Peyer's patch (tissue), 4 donors: ENCODE measurements at regions not wholly inside any gene's neighbourhood (a gene's known extent, or its start where the extent isn't known, plus 50 kb on each side); places are given as distances from the start of the nearest gene placed in this dataset.

Experiments used
- DNase-seq, 3 donors: peaks; one replicate each; pipeline ENCODE4 v3.0.0-alpha.2; 2017 to 2019
- H3K27ac ChIP-seq, 4 donors: fragments of 200-600 bp; sonication (generic); one replicate each; pipeline ENCODE4 v1.5.1; 2016 to 2019
- H3K27me3 ChIP-seq, 2 donors: fragments of 200-600 bp; sonication (generic); one replicate each; pipeline ENCODE4 v1.5.1; 2019
- H3K36me3 ChIP-seq, 3 donors: fragments of 200-600 bp; sonication (generic); one replicate each; pipeline ENCODE4 v1.5.1; 2016 to 2019
- H3K4me1 ChIP-seq, 4 donors: fragments of 200-600 bp; sonication (generic); one replicate each; pipeline ENCODE4 v1.5.1; 2016 to 2019
- H3K4me3 ChIP-seq, 4 donors: fragments of 200-600 bp; sonication (generic); 1 replicate in 3 of 4; 2 replicates in 1 of 4; pipeline ENCODE4 v1.5.1; 2016 to 2019; ENCODE audit warnings: mild to moderate bottlenecking in 1 of 4
- H3K9me3 ChIP-seq, 4 donors: fragments of 200-600 bp; sonication (generic); one replicate each; pipeline ENCODE4 v1.5.1; 2016 to 2019; ENCODE audit warnings: mild to moderate bottlenecking in 1 of 4
- POLR2A ChIP-seq, 2 donors: fragments of 450-650 bp; IDR thresholded peaks; one replicate each; pipeline ENCODE4 v1.5.1; 2017; ENCODE audit warnings: antibody characterized with exemption in 2 of 2, mild to moderate bottlenecking in 2 of 2, moderate library complexity in 2 of 2
- TF ChIP-seq, protein P1 (sequence below), 6 experiments: fragments of 450-650 bp in 4 of 6; fragments of 200-600 bp in 2 of 6; sonication (generic) in 1 of 6; IDR thresholded peaks; one replicate each; pipeline ENCODE4 v1.5.1; 2017 to 2019; ENCODE audit warnings: antibody characterized with exemption in 6 of 6, mild to moderate bottlenecking in 3 of 6, moderate library complexity in 1 of 6

DNA sequence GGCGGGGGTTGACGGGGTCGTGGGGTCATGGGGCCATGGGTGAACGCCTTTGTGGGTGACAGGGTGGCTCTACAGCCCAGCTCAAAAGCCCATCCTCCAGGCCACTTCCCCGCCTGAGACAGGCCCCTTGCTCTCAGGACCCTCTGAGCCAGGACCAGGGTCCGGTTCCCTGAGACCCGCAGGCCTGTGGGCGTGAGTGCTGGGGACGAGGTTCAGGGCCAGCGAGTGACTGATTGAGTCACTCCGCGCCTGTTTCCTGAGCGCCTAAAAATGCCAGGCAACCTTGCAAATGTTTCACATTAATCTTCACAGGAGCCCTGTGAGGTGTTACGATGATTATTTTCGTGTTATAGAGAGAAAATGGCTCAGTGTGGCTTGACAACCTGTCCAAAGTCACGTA, 97.8 kb downstream of the ZNF674 start:
- no peaks in the 10 kb centered on the region for H3K9me3 ChIP-seq
- no peaks in the 10 kb centered on the region for H3K4me1 ChIP-seq
- H3K36me3 ChIP-seq: peaks cover 0 to 4% (median 0%) of the 10 kb centered on the region in 3 donors
- no peaks in the 10 kb centered on the region for H3K27me3 ChIP-seq
- H3K27ac ChIP-seq: peak overlapping the region; percentile 43 to 82 (median 78)
- peak overlapping the region; percentile 50 to 85 (median 64) for H3K4me3 ChIP-seq
- no peak for TF ChIP-seq POLR2A (IDR thresholded peaks at IDR 0.05)
- TF ChIP-seq, protein P1, sequence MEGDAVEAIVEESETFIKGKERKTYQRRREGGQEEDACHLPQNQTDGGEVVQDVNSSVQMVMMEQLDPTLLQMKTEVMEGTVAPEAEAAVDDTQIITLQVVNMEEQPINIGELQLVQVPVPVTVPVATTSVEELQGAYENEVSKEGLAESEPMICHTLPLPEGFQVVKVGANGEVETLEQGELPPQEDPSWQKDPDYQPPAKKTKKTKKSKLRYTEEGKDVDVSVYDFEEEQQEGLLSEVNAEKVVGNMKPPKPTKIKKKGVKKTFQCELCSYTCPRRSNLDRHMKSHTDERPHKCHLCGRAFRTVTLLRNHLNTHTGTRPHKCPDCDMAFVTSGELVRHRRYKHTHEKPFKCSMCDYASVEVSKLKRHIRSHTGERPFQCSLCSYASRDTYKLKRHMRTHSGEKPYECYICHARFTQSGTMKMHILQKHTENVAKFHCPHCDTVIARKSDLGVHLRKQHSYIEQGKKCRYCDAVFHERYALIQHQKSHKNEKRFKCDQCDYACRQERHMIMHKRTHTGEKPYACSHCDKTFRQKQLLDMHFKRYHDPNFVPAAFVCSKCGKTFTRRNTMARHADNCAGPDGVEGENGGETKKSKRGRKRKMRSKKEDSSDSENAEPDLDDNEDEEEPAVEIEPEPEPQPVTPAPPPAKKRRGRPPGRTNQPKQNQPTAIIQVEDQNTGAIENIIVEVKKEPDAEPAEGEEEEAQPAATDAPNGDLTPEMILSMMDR (IDR thresholded peaks at IDR 0.05): no peak
- peak in 1 of 3 donors; percentile 53 for DNase-seq

DNA sequence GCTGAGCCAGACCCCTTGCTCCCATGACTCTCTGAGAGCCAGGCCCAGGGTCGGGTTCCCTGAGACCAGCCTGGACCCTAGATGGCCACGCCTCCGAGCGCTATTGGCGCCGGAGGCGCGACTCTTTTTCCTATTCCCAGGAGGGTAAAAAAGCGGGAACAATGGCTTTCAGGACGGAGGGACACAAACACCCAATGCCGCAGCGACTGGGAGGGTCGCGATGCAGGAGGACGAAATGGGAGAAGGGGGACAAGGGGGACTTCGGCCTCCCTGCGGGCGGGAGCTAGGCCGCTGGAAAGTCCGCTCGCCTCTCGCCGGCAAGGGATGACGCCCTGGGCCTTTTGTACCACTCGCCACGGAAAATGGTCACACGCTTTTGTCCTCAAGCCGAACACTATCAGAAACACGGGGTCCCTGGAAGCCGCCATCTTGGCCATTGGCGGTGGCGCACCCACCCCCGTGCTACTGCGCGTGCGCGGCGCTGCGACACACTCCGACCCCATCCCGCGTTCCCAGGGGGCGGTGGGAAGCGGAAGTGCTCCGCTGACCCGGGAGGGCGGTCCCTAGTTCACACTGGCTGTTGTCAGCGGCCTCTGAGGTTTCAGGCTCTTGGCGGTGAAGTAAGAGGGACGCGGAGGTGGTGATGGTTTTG, 98.4 kb downstream of the ZNF674 start:
- no peaks in the 10 kb centered on the region for H3K4me1 ChIP-seq

DNA sequence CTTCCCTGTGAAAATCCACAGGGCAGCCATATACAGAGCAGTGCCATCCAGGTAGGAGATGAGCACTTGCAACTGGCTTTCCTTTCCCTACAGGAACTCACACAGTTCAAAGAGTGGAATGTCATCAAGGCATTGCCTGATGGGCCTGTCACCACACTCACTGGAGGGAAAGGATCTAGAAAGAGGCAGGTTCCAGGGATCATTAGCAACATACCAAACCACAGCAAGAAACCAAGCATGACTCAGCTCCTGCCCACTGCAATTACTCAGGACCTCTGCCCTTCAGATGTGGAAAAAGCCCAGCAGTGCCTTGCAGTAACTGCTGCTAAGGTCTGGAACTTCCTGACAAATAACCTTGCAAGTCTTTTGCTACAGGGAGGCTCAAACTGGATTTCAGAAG, 101.2 kb downstream of the ZNF674 start:
- no peaks in the 10 kb centered on the region for H3K4me1 ChIP-seq
- H3K9me3 ChIP-seq: no peaks in the 10 kb centered on the region
- TF ChIP-seq, protein P1 (IDR thresholded peaks at IDR 0.05): no peak
- no peaks in the 10 kb centered on the region for H3K27me3 ChIP-seq
- H3K4me3 ChIP-seq: no peak overlapping the region
- no peak for DNase-seq
- no peaks in the 10 kb centered on the region for H3K36me3 ChIP-seq
- no peak overlapping the region for H3K27ac ChIP-seq

More for the DNA sequence above, 98.4 kb downstream of the ZNF674 start:
- Histone ChIP-seq H3K9me3 (no peaks in the 10 kb centered on the region), H3K27me3 (no peaks in the 10 kb centered on the region), H3K36me3 (peaks cover 0 to 4% (median 0%) of the 10 kb centered on the region in 3 donors), H3K4me3 (peak overlapping the region; percentile 50 to 85 (median 64)), H3K27ac (peak overlapping the region; percentile 43 to 82 (median 78))
- peak; percentile 78 to 93 (median 82) for DNase-seq
- TF ChIP-seq, protein P1 (IDR thresholded peaks at IDR 0.05): no peak
- peak; percentile 38 to 39 for TF ChIP-seq POLR2A (IDR thresholded peaks at IDR 0.05)

DNA sequence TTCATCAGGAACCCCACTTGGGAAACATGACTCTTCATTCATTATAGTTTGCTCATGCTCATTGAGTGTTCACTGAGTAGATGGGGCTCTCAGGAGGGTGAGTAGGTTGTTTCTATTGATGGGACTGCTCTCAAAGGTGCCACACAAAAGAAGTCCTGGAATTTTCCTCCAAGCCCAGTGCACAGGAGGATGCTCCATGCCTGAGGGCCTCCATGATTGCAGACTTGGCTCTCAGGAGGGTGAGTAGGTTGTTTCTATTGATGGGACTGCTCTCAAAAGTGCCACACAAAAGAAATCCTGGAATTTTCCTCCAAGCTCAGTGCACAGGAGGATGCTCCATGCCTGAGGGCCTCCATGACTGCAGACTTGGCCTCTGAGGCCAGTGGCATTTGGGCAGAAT, 108.5 kb downstream of the ZNF674 start:
- Histone ChIP-seq H3K4me1 (no peaks in the 10 kb centered on the region), H3K27ac (no peak overlapping the region), H3K4me3 (no peak overlapping the region), H3K36me3 (no peaks in the 10 kb centered on the region), H3K27me3 (no peaks in the 10 kb centered on the region), H3K9me3 (no peaks in the 10 kb centered on the region)
- DNase-seq: no peak
- TF ChIP-seq POLR2A (IDR thresholded peaks at IDR 0.05): no peak
- TF ChIP-seq, protein P1 (IDR thresholded peaks at IDR 0.05): no peak

DNA sequence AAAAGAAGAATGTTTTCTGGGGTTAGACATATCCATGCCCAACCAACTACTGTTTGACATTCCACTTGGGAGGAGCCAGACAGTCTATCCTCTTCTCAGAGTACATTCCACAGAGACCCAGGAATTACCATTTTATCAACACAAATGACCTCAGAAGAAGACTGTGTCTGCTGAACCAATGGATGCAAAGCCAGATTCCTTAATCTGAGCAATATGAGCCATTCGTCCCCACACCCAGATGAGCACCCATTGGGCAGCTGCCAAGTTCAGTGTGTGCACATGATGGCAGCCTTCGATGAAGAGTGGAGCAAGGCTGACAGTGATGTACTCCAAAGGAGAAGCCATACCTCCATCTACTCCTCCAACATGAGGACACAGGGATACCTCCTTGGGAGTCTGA, 111.3 kb downstream of the ZNF674 start:
- Histone ChIP-seq H3K9me3 (no peaks in the 10 kb centered on the region), H3K27ac (no peak overlapping the region)

More for the DNA sequence above, 111.3 kb downstream of the ZNF674 start:
- no peak for TF ChIP-seq POLR2A (IDR thresholded peaks at IDR 0.05)
- TF ChIP-seq, protein P1 (IDR thresholded peaks at IDR 0.05): no peak
- Histone ChIP-seq H3K27me3 (no peaks in the 10 kb centered on the region), H3K4me3 (no peak overlapping the region), H3K4me1 (no peaks in the 10 kb centered on the region), H3K36me3 (no peaks in the 10 kb centered on the region)
- DNase-seq: no peak
